CD4-positive, alpha-beta T cell (primary cell): ENCODE measurements at regions not wholly inside any gene's neighbourhood (a gene's known extent, or its start where the extent isn't known, plus 50 kb on each side); places are given as distances from the start of the nearest gene placed in this dataset.
A peak's percentile ranks its signal among the peaks of the same experiment; 100 is the strongest.

ENCODE experiments used
- ATAC-seq: fragments of 200-7000 bp; cut with Tn5 transposase; one replicate; pipeline ENCODE4 v1.10.0; 2022; ENCODE audit warnings: mild to moderate bottlenecking; ENCODE audit not compliant: poor library complexity
- CTCF ChIA-PET: fragments of 350-600 bp; sonication (Branson Sonifier 250); formaldehyde crosslinking; loops from one replicate; lab custom pipeline; 2021; ENCODE audit warnings: antibody characterized with exemption, inconsistent platforms; lab: Charles Lee
- POLR2A ChIA-PET: fragments of 350-600 bp; sonication (Branson Sonifier 250); formaldehyde crosslinking; loops from one replicate; lab custom pipeline; 2021; ENCODE audit warnings: antibody characterized with exemption, inconsistent platforms; lab: Charles Lee
- DNase-seq, 14 experiments: peaks; one replicate each; pipeline ENCODE4 v3.0.0-alpha.2; 2013 to 2020; ENCODE audit warnings: mixed read lengths in 2 of 14
- H3K27ac ChIP-seq, 2 donors: one replicate each; pipeline versions ENCODE4 v1.5.1 to v1.7.0; 2013; ENCODE audit warnings: low read length in 2 of 2, low read depth in 1 of 2, mild to moderate bottlenecking in 1 of 2
- H3K27me3 ChIP-seq, 2 experiments: 1 replicate in 1 of 2; 2 replicates in 1 of 2; pipeline versions ENCODE4 v1.6.1 to v1.7.0; 2013; ENCODE audit warnings: low read length in 2 of 2, control low read depth in 1 of 2, mild to moderate bottlenecking in 1 of 2, moderate library complexity in 1 of 2; ENCODE audit not compliant: insufficient read depth in 2 of 2, control insufficient read depth in 1 of 2
- H3K36me3 ChIP-seq: one replicate; pipeline ENCODE4 v1.6.1; 2013; ENCODE audit warnings: low read length, control low read depth; ENCODE audit not compliant: insufficient read depth
- H3K4me1 ChIP-seq: one replicate; pipeline ENCODE4 v1.6.1; 2013; ENCODE audit warnings: low read length, control low read depth; ENCODE audit not compliant: insufficient read depth
- H3K4me3 ChIP-seq: one replicate; pipeline ENCODE4 v1.5.1; 2013; ENCODE audit warnings: mild to moderate bottlenecking, low read length, moderate library complexity
- H3K9me3 ChIP-seq, 2 experiments: 1 replicate in 1 of 2; 2 replicates in 1 of 2; pipeline versions ENCODE4 v1.6.1 to v1.7.0; 2013; ENCODE audit warnings: low read length in 2 of 2, mild to moderate bottlenecking in 2 of 2, control low read depth in 1 of 2, moderate library complexity in 1 of 2; ENCODE audit not compliant: control insufficient read depth in 1 of 2, insufficient read depth in 1 of 2
- H3K27ac Mint-ChIP-seq: one replicate; pipeline ENCODE4 v1.8.0; 2020; ENCODE audit warnings: mixed read lengths
- H3K27me3 Mint-ChIP-seq: one replicate; pipeline ENCODE4 v1.8.0; 2021; ENCODE audit warnings: mixed read lengths
- H3K36me3 Mint-ChIP-seq: one replicate; pipeline ENCODE4 v1.8.0; 2021; ENCODE audit warnings: low read depth, mixed read lengths
- H3K4me1 Mint-ChIP-seq: one replicate; pipeline ENCODE4 v1.8.0; 2021; ENCODE audit warnings: low read depth, mixed read lengths
- H3K4me3 Mint-ChIP-seq: one replicate; pipeline ENCODE4 v1.8.0; 2020; ENCODE audit warnings: mild to moderate bottlenecking, mixed read lengths
- H3K9me3 Mint-ChIP-seq: one replicate; pipeline ENCODE4 v1.8.0; 2020; ENCODE audit warnings: mixed read lengths
- intact Hi-C, 2 experiments: fragments of 100-400 bp; cut with DNase I in 1 of 2; cut with micrococcal nuclease in 1 of 2; formaldehyde crosslinking; loops; one replicate each; pipeline versions ENCODE4 v1.15.1 to v1.9.0; 2023 to 2025; cut with DNase I, micrococcal nuclease
- TF ChIP-seq, protein P1 (sequence below): fragments of 200-600 bp; IDR thresholded peaks from one replicate; pipeline ENCODE4 v1.8.0; 2022; ENCODE audit warnings: antibody characterized with exemption, mild to moderate bottlenecking

DNA sequence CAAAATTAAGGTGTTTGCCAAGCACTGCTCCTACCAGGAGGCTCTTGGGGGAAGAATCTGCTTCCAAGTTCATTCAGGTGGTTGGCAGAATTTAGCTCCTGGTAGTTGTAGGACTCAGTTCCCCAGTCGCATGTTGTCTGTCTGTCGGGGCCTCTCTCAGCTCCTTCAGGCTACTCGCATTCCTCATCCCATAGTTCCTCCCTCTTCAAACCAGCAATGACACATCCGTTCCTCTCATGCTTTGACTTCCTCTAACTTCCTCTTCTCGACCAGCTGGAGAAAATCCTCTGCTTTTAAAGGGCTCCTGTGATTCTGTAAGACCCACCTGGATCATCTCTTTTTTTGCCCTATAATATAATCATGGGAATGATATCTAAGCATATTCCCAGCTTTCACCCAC lies 108.1 kb downstream of the PMP22 start:
- DNase-seq (peak in 2 of 14 experiments; percentile 9 to 10), ATAC-seq (no peak)
- no peak overlapping the region for H3K4me3 Mint-ChIP-seq
- ChIA-PET POLR2A (no interaction called here), CTCF (no interaction called here)
- Histone ChIP-seq H3K4me1 (no peaks in the 10 kb centered on the region), H3K36me3 (no peaks in the 10 kb centered on the region), H3K4me3 (no peak overlapping the region), H3K27ac (no peak overlapping the region), H3K27me3 (peaks cover 0 to 6% of the 10 kb centered on the region in 2 experiments), H3K9me3 (no peaks in the 10 kb centered on the region)
- H3K27ac Mint-ChIP-seq: no peak overlapping the region
- no peaks in the 10 kb centered on the region for H3K9me3 Mint-ChIP-seq
- intact Hi-C loops: no loop called here
- TF ChIP-seq, protein P1, sequence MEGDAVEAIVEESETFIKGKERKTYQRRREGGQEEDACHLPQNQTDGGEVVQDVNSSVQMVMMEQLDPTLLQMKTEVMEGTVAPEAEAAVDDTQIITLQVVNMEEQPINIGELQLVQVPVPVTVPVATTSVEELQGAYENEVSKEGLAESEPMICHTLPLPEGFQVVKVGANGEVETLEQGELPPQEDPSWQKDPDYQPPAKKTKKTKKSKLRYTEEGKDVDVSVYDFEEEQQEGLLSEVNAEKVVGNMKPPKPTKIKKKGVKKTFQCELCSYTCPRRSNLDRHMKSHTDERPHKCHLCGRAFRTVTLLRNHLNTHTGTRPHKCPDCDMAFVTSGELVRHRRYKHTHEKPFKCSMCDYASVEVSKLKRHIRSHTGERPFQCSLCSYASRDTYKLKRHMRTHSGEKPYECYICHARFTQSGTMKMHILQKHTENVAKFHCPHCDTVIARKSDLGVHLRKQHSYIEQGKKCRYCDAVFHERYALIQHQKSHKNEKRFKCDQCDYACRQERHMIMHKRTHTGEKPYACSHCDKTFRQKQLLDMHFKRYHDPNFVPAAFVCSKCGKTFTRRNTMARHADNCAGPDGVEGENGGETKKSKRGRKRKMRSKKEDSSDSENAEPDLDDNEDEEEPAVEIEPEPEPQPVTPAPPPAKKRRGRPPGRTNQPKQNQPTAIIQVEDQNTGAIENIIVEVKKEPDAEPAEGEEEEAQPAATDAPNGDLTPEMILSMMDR: no peak
- H3K4me1 Mint-ChIP-seq: no peaks in the 10 kb centered on the region
- H3K36me3 Mint-ChIP-seq: no peaks in the 10 kb centered on the region
- H3K27me3 Mint-ChIP-seq: peaks cover 56% of the 10 kb centered on the region

DNA sequence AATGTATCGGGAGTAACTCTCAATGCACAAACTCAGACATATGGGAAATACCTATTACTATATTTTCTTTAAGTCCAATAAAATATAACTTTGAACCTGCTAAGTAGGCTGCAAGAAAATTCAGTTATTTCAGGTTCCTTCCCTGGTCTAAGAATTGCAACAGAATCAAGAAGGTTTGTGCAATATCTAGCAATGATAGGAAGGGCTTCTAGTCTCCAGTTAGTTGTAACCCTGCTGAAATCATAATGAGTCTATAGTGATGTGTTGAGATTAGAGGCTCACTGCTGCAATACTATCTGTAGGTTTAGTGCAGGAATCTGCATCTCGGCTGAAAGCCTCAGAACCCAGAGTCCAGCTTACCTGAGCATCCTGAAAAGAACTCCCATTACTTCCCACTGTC lies 110.5 kb downstream of the PMP22 start:
- no peaks in the 10 kb centered on the region for H3K36me3 Mint-ChIP-seq
- CTCF ChIA-PET: no interaction called here
- H3K4me3 Mint-ChIP-seq: no peak overlapping the region
- H3K9me3 Mint-ChIP-seq: no peaks in the 10 kb centered on the region
- H3K27me3 Mint-ChIP-seq: peaks cover 54% of the 10 kb centered on the region
- H3K4me1 Mint-ChIP-seq: no peaks in the 10 kb centered on the region
- ATAC-seq (no peak), DNase-seq (no peak)
- Histone ChIP-seq H3K36me3 (no peaks in the 10 kb centered on the region), H3K27ac (no peak overlapping the region), H3K4me3 (no peak overlapping the region), H3K4me1 (no peaks in the 10 kb centered on the region), H3K9me3 (no peaks in the 10 kb centered on the region), H3K27me3 (peaks cover 0 to 8% of the 10 kb centered on the region in 2 experiments)
- TF ChIP-seq, protein P1: no peak
- H3K27ac Mint-ChIP-seq: no peak overlapping the region
- POLR2A ChIA-PET: no interaction called here
- intact Hi-C loops: no loop called here

DNA sequence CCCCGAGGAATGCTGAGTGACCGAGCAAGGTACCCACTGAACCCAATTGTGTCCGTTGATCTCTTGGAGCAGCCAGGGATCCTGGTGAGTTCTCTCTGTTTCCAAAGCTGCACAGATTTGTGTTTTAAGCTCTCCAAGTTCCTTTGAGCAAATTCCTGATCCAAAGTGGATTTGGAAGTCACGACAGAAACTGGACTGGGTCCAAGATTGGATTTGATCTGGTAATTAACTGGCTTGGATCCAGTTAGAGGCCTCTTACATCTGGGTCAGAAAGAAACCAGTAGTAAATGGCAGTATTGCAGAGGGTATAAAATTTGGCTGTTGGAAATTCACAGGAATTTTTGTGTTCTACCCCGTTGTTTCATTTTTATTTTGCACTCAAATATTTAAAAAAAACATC lies 119.5 kb downstream of the PMP22 start:
- POLR2A ChIA-PET: no interaction called here

More for the DNA sequence above, 119.5 kb downstream of the PMP22 start:
- CTCF ChIA-PET: no interaction called here
- Histone ChIP-seq H3K27me3 (no peaks in the 10 kb centered on the region), H3K4me1 (no peaks in the 10 kb centered on the region), H3K27ac (no peak overlapping the region), H3K36me3 (no peaks in the 10 kb centered on the region), H3K4me3 (no peak overlapping the region), H3K9me3 (no peaks in the 10 kb centered on the region)
- Mint-ChIP-seq H3K27me3 (peaks cover 4% of the 10 kb centered on the region), H3K4me3 (no peak overlapping the region), H3K27ac (no peak overlapping the region), H3K4me1 (no peaks in the 10 kb centered on the region), H3K36me3 (no peaks in the 10 kb centered on the region), H3K9me3 (peaks cover 4% of the 10 kb centered on the region)
- ATAC-seq: no peak
- intact Hi-C loops: no loop called here
- no peak for DNase-seq
- TF ChIP-seq, protein P1: no peak
